ENCODE measurements at regions not wholly inside any gene's neighbourhood (a gene's known extent, or its start where the extent isn't known, plus 50 kb on each side); places are given as distances from the start of the nearest gene placed in this dataset.

GRCh38 chr18:47507651-47508050 lies 256.2 kb upstream of the SKOR2 start:
- in situ Hi-C loops (cut with MboI; ENCODE audit: low sequenced_read_pairs, unreplicated experiment) = no loop called here
- TF ChIP-seq, protein P1, sequence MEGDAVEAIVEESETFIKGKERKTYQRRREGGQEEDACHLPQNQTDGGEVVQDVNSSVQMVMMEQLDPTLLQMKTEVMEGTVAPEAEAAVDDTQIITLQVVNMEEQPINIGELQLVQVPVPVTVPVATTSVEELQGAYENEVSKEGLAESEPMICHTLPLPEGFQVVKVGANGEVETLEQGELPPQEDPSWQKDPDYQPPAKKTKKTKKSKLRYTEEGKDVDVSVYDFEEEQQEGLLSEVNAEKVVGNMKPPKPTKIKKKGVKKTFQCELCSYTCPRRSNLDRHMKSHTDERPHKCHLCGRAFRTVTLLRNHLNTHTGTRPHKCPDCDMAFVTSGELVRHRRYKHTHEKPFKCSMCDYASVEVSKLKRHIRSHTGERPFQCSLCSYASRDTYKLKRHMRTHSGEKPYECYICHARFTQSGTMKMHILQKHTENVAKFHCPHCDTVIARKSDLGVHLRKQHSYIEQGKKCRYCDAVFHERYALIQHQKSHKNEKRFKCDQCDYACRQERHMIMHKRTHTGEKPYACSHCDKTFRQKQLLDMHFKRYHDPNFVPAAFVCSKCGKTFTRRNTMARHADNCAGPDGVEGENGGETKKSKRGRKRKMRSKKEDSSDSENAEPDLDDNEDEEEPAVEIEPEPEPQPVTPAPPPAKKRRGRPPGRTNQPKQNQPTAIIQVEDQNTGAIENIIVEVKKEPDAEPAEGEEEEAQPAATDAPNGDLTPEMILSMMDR (IDR thresholded peaks at IDR 0.05; ENCODE audit: borderline replicate concordance, control extremely low read depth, extremely low read depth, insufficient read depth, missing control alignments) = no peak
- no peak for DNase-seq (ENCODE audit: low spot score)

DNA sequence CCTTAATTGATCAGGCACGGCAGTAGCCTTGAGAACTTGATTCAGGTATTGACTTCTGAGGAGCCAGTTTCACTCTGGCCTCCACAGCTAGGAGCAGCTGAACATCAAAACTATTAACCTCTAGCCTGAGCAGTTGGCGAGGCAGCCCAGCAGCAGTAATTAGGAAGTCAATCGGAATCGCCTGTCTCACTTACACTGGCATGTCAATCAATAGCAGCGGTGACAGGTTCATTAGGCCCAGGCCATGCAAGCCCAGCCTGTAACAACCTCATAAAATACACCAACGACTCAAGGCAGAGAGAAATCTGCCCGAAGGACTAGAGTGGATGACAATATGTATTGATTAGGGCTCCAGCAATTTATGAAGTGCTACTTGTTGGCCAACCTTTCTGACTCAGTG lies 255.4 kb upstream of the SKOR2 start:
- DNase-seq (ENCODE audit: low spot score) = no peak
- TF ChIP-seq, protein P1 (IDR thresholded peaks at IDR 0.05; ENCODE audit: borderline replicate concordance, control extremely low read depth, extremely low read depth, insufficient read depth, missing control alignments) = no peak
- in situ Hi-C loops (cut with MboI; ENCODE audit: low sequenced_read_pairs, unreplicated experiment) = no loop called here

DNA sequence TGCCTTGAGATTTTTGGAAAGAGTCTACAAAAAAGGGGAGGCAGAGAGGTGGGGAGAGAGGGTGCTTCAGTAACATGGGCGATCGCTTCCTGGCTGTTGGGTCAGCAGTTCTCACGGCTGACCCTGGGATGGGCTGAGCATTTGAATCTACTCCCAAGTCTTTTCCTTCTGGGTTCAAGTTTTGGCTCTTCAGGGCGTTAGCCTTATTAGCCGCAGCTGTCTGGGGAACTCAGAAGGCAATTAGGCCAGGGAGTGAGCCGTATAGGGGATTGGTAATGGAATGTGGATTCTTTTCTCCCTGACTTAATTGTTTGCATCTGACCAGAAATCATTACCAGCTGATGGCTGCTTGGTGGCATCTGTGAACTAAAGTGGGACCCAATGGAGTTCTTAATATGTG lies 250.5 kb upstream of the SKOR2 start:
- TF ChIP-seq, protein P1 (IDR thresholded peaks at IDR 0.05; ENCODE audit: borderline replicate concordance, control extremely low read depth, extremely low read depth, insufficient read depth, missing control alignments) = no peak

DNA sequence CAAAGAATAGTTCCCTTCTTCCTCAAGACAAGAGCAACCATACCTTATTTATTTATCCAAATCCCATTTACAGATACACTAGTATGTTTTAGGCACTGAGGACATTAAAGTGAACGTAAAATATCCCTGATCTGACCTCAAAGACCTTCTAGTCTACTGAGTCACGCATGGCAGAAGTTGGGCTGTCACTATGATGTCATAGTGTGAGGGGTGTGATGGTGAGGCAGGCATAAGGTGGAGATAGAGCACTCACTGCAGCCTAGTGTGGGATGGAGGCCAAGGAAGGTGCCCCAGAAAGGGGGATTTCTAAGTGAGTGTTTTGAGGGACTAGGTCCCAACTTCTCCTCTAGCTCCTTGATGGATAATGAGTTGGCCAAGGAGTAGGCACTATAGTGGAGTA lies 249.5 kb upstream of the SKOR2 start:
- in situ Hi-C loops (cut with MboI; ENCODE audit: low sequenced_read_pairs, unreplicated experiment) = no loop called here
- TF ChIP-seq, protein P1 (IDR thresholded peaks at IDR 0.05; ENCODE audit: borderline replicate concordance, control extremely low read depth, extremely low read depth, insufficient read depth, missing control alignments) = no peak
- no peak for DNase-seq (ENCODE audit: low spot score)

More for the DNA sequence above, 250.5 kb upstream of the SKOR2 start:
- DNase-seq (ENCODE audit: low spot score) = no peak
- in situ Hi-C loops (cut with MboI; ENCODE audit: low sequenced_read_pairs, unreplicated experiment) = no loop called here

GRCh38 chr18:47492691-47493090 lies 241.2 kb upstream of the SKOR2 start:
- in situ Hi-C loops (cut with MboI; ENCODE audit: low sequenced_read_pairs, unreplicated experiment) = no loop called here
- DNase-seq (ENCODE audit: low spot score) = no peak
- TF ChIP-seq, protein P1 (IDR thresholded peaks at IDR 0.05; ENCODE audit: borderline replicate concordance, control extremely low read depth, extremely low read depth, insufficient read depth, missing control alignments) = no peak

DNA sequence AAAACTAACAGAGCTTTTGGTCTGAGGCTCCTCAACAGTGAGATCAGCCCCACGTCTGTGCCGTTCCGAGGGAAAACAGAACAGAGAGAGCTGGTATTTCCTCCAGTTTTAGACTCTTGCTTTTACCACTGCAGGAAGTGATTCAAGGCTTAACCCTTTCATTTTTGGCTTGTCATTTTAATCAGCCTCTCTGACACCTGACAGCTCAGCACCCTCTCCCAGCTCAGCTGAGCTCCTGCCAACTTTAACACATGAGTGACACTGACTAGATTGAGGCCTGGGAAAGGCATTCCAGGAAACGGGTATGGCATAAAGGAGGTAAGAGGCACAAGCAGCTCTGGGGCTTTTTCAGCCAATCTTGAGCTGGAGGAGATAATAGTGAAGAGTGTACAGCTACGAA lies 239.4 kb upstream of the SKOR2 start:
- no peak for DNase-seq (ENCODE audit: low spot score)
- TF ChIP-seq, protein P1 (IDR thresholded peaks at IDR 0.05; ENCODE audit: borderline replicate concordance, control extremely low read depth, extremely low read depth, insufficient read depth, missing control alignments) = no peak

More for the DNA sequence above, 239.4 kb upstream of the SKOR2 start:
- in situ Hi-C loops (cut with MboI; ENCODE audit: low sequenced_read_pairs, unreplicated experiment) = no loop called here
